ENCODE measurements at regions not wholly inside any gene's neighbourhood (a gene's known extent, or its start where the extent isn't known, plus 50 kb on each side); places are given as distances from the start of the nearest gene placed in this dataset.

- dilution Hi-C loops (cut with MboI; ENCODE audit: extremely low pct_ligation_motif_present, low sequenced_read_pairs) (no loop called here), intact Hi-C loops (cut with micrococcal nuclease) (no loop called here)
- no peak for TF ChIP-seq POLR2A (IDR thresholded peaks at IDR 0.05; ENCODE audit: low read depth, low read length)
- TF ChIP-seq CTCF (IDR thresholded peaks at IDR 0.05; ENCODE audit: extremely low read depth in 1 of 2, insufficient read depth in 1 of 2, low read depth in 1 of 2, low read length in 2 of 2) = no peak
- no peak for TF ChIP-seq MAX (IDR thresholded peaks at IDR 0.05; ENCODE audit: insufficient read depth, insufficient read length)
- no peak for TF ChIP-seq EZH2 (IDR thresholded peaks at IDR 0.05; ENCODE audit: borderline replicate concordance, low read depth, low read length, severe bottlenecking)
- TF ChIP-seq GATA2 (IDR thresholded peaks at IDR 0.05; ENCODE audit: insufficient read depth, insufficient read length, low read depth, low read length) = no peak
- no peak for TF ChIP-seq JUN (IDR thresholded peaks at IDR 0.05; ENCODE audit: borderline replicate concordance, insufficient read depth, insufficient read length, low read depth)
- TF ChIP-seq MYC (IDR thresholded peaks at IDR 0.05; ENCODE audit: low read depth, low read length) = no peak
- TF ChIP-seq FOS (IDR thresholded peaks at IDR 0.05; ENCODE audit: borderline replicate concordance, insufficient read depth, low read length) = no peak
- TF ChIP-seq POLR2AphosphoS5 (IDR thresholded peaks at IDR 0.05; ENCODE audit: insufficient read depth, low read depth, low read length) = no peak
- ChIA-PET POLR2A (no interaction called here), CTCF (no interaction called here)
- Histone ChIP-seq H2AFZ (ENCODE audit: low read depth, low read length) (no peak overlapping the region), H3K79me2 (ENCODE audit: control insufficient read depth, insufficient read depth, low read length) (no peaks in the 10 kb centered on the region), H3K9me1 (replicated peaks; ENCODE audit: control insufficient read depth, extremely low read depth, insufficient read depth, low read length) (no peaks in the 10 kb centered on the region), H4K20me1 (replicated peaks; ENCODE audit: control insufficient read depth, extremely low read depth, insufficient read depth, low read length) (no peaks in the 10 kb centered on the region), H3K9ac (replicated peaks; ENCODE audit: extremely low read depth, insufficient read depth, low read length) (no peak overlapping the region), H3K9me3 (replicated peaks; ENCODE audit: control insufficient read depth, insufficient read depth, low read length) (no peaks in the 10 kb centered on the region), H3K27me3 (ENCODE audit: control insufficient read depth in 2 of 2, insufficient read depth in 2 of 2, low read length in 2 of 2) (peaks cover 0 to 4% of the 10 kb centered on the region in 2 experiments), H3K36me3 (ENCODE audit: control insufficient read depth in 2 of 2, extremely low read depth in 1 of 2, insufficient read depth in 2 of 2, low read length in 2 of 2) (no peaks in the 10 kb centered on the region), H3K4me2 (ENCODE audit: insufficient read depth, low read length) (no peak overlapping the region), H3K4me3 (replicated peaks in 1 of 3; ENCODE audit: insufficient read depth in 1 of 3, low read depth in 1 of 3, low read length in 3 of 3) (no peak overlapping the region), H3K27ac (ENCODE audit: insufficient read depth, low read depth, low read length) (no peak overlapping the region), H3K4me1 (ENCODE audit: control insufficient read depth, extremely low read depth, insufficient read depth, low read length) (no peaks in the 10 kb centered on the region)
- FAIRE-seq (no peak), DNase-seq (ENCODE audit: low read depth, low spot score) (no peak)
- no TSS peak for BruUV-seq (replicated peaks)
Measured at GRCh38 chr16:49972280-49972679, 52.7 kb upstream of the CNEP1R1 start.
